Kidney (tissue), 13 donors: ENCODE measurements at regions not wholly inside any gene's neighbourhood (a gene's known extent, or its start where the extent isn't known, plus 50 kb on each side); places are given as distances from the start of the nearest gene placed in this dataset.
A peak's percentile ranks its signal among the peaks of the same experiment; 100 is the strongest.

Source experiments
- DNase-seq, 5 donors: peaks; one replicate each; pipeline ENCODE4 v3.0.0-alpha.2; 2013 to 2020
- FAIRE-seq: peaks from 2 replicates; lab custom pipeline; 2012; peaks lifted over from hg19 to GRCh38; lab: Jason Lieb, UNC
- H3K27ac ChIP-seq, 2 donors: one replicate each; pipeline ENCODE4 v1.7.0; 2013; ENCODE audit warnings: low read depth in 2 of 2, low read length in 2 of 2, inconsistent platforms in 1 of 2
- H3K27me3 ChIP-seq: one replicate; pipeline ENCODE4 v1.7.1; 2013; ENCODE audit warnings: low read length, inconsistent platforms; ENCODE audit not compliant: control insufficient read depth, insufficient read depth
- H3K36me3 ChIP-seq, 3 donors: one replicate each; pipeline versions ENCODE4 v1.7.0 to v1.7.1; 2013; ENCODE audit warnings: low read length in 3 of 3, control low read depth in 1 of 3, inconsistent platforms in 1 of 3; ENCODE audit not compliant: insufficient read depth in 3 of 3, control insufficient read depth in 2 of 3
- H3K4me1 ChIP-seq, 3 donors: one replicate each; pipeline versions ENCODE4 v1.7.0 to v1.7.1; 2013; ENCODE audit warnings: low read length in 3 of 3, inconsistent platforms in 1 of 3, low read depth in 1 of 3; ENCODE audit not compliant: control insufficient read depth in 2 of 3, insufficient read depth in 2 of 3
- H3K4me3 ChIP-seq, 3 donors: one replicate each; pipeline versions ENCODE4 v1.7.0 to v1.8.1; 2013; ENCODE audit warnings: low read length in 3 of 3, control low read depth in 1 of 3, inconsistent platforms in 1 of 3
- H3K9ac ChIP-seq, 3 donors: one replicate each; pipeline versions ENCODE4 v1.7.0 to v1.7.1; 2013; ENCODE audit warnings: low read length in 3 of 3, control low read depth in 1 of 3, inconsistent platforms in 1 of 3
- H3K9me3 ChIP-seq, 3 donors: one replicate each; pipeline versions ENCODE4 v1.7.0 to v1.7.1; 2013; ENCODE audit warnings: low read length in 3 of 3, control low read depth in 1 of 3, inconsistent platforms in 1 of 3; ENCODE audit not compliant: control insufficient read depth in 2 of 3, insufficient read depth in 1 of 3
- intact Hi-C: fragments of 100-400 bp; cut with DNase I; formaldehyde crosslinking; loops from one replicate; pipeline ENCODE4 v1.11.1; 2022
- TF ChIP-seq, protein P1 (sequence below): IDR thresholded peaks from 3 replicates; pipeline ENCODE4 v1.5.1; 2012; ENCODE audit warnings: mild to moderate bottlenecking, moderate library complexity, borderline replicate concordance; ENCODE audit not compliant: insufficient read depth; ENCODE audit errors: extremely low read depth
- donor health status: control.
- donor health status: control.
- donor health status: control.
- donor health status: control.
- donor health status: control.
- donor health status: DM: yes; HTN: yes; CAD: no.
- donor health status: Normal renal cell carcinoma (clear cell type).

DNA sequence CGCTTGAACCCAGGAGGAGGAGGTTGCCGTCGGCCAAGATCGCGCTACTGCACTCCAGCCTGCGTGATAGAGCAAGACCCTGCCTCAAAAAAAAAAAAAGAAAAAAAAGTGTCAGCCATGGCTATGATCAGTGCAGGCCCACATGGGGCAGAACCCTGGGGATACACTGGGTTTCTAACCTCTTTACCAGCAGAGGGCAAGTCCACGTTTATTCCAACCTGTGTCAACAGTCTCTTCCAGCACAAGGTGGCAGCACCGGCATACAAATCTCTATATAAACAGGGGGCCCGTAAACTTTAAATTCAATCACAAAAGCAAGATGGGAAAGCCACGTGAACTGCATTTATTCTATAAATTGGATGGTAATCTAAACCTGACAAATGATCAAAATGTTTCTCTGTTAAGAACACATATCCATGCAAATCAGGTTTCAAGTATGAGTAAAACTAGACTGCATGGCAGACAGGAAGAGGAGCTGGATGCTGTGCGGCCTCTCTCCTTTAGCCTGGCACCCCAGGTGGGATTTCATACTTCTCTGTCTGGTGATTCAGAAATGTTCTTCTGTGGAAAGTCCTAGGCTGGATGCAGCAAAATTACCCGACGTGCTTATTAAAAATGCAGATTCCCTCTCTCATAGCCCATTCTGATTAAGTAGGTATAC, 60.0 kb upstream of the STEAP1B start:
- intact Hi-C loops: loop anchor here (10.0 kb wide), 2 partner anchors 165 to 495 kb away; partner anchors contain the start of gene IL6
- TF ChIP-seq, protein P1, sequence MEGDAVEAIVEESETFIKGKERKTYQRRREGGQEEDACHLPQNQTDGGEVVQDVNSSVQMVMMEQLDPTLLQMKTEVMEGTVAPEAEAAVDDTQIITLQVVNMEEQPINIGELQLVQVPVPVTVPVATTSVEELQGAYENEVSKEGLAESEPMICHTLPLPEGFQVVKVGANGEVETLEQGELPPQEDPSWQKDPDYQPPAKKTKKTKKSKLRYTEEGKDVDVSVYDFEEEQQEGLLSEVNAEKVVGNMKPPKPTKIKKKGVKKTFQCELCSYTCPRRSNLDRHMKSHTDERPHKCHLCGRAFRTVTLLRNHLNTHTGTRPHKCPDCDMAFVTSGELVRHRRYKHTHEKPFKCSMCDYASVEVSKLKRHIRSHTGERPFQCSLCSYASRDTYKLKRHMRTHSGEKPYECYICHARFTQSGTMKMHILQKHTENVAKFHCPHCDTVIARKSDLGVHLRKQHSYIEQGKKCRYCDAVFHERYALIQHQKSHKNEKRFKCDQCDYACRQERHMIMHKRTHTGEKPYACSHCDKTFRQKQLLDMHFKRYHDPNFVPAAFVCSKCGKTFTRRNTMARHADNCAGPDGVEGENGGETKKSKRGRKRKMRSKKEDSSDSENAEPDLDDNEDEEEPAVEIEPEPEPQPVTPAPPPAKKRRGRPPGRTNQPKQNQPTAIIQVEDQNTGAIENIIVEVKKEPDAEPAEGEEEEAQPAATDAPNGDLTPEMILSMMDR: peak; percentile 96
- H3K9ac ChIP-seq: no peak overlapping the region
- FAIRE-seq (peak; percentile 84), DNase-seq (peak in 4 of 5 donors; percentile 72 to 92 (median 80))
- H3K9me3 ChIP-seq: no peaks in the 10 kb centered on the region
- no peaks in the 10 kb centered on the region for H3K36me3 ChIP-seq
- H3K4me1 ChIP-seq: peaks cover 8 to 25% (median 16%) of the 10 kb centered on the region in 3 donors
- H3K4me3 ChIP-seq: no peak overlapping the region
- no peak overlapping the region for H3K27ac ChIP-seq
- no peaks in the 10 kb centered on the region for H3K27me3 ChIP-seq

DNA sequence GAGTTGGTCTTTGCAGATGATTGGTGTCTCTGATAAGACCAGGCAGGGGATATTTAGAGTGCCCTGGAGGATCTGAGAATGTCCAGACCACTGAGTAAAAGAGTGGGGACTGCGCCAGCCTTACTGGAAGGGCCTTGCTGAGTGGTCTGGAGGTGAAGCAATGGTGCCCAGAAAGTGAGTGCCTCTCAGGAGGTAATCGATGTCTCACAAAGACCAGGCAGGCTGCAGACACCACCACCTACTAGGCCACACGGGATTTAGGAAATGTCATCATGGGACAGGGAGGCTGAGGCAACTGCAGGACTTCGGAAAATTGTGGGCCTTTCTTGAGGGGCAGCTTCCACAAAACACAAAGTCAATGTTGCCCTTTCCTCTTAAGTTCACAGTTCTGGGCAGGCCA, 57.2 kb upstream of the STEAP1B start:
- DNase-seq: no peak
- no peak overlapping the region for H3K4me3 ChIP-seq
- peaks cover 3 to 9% (median 3%) of the 10 kb centered on the region in 3 donors for H3K4me1 ChIP-seq
- intact Hi-C loops: loop anchor here (10.0 kb wide), 2 partner anchors 168 to 498 kb away; partner anchors contain the start of gene IL6
- H3K9me3 ChIP-seq: no peaks in the 10 kb centered on the region
- FAIRE-seq: no peak
- no peaks in the 10 kb centered on the region for H3K36me3 ChIP-seq
- TF ChIP-seq, protein P1: no peak
- H3K9ac ChIP-seq: no peak overlapping the region
- no peak overlapping the region for H3K27ac ChIP-seq
- no peaks in the 10 kb centered on the region for H3K27me3 ChIP-seq

DNA sequence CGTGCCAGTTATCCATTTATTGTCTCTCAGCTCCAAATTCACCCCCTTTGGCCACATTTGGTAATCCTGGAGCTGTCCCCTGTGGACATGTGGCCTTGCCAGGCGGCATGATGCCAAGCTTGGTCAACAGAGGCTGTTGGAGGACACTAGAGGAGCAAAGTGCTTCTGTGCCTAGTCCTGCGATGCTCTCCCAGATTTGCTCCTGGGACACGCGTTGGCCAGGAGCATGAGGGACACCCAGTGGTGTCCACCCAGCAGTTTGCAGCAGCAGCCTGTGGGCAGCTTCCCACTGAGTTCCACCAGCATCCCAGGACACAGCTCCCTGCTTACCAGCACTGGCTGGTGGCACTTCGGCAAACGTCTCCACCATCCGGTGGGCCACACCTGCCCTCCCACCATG, 55.5 kb upstream of the STEAP1B start:
- FAIRE-seq: no peak
- TF ChIP-seq, protein P1: no peak
- H3K9ac ChIP-seq: no peak overlapping the region
- DNase-seq: no peak
- no peak overlapping the region for H3K4me3 ChIP-seq
- peaks cover 0 to 3% (median 0%) of the 10 kb centered on the region in 3 donors for H3K4me1 ChIP-seq
- H3K9me3 ChIP-seq: no peaks in the 10 kb centered on the region
- no peaks in the 10 kb centered on the region for H3K27me3 ChIP-seq
- intact Hi-C loops: loop anchor here (10.0 kb wide), 2 partner anchors 169 to 499 kb away; partner anchors contain the start of gene IL6
- no peak overlapping the region for H3K27ac ChIP-seq
- no peaks in the 10 kb centered on the region for H3K36me3 ChIP-seq
